Neuronal stem cell (in vitro differentiated cells): ENCODE measurements at regions not wholly inside any gene's neighbourhood (a gene's known extent, or its start where the extent isn't known, plus 50 kb on each side); places are given as distances from the start of the nearest gene placed in this dataset.

Experiments used
- DNase-seq: peaks from one replicate; pipeline ENCODE4 v3.0.0-alpha.2; 2013; ENCODE audit warnings: low spot score
- H2AFZ ChIP-seq: one replicate; pipeline ENCODE4 v1.6.1; 2013; ENCODE audit warnings: mild to moderate bottlenecking, low read length, inconsistent platforms
- H2AK5ac ChIP-seq: 2 replicates; pipeline ENCODE4 v1.6.1; 2013; ENCODE audit warnings: low read depth, mild to moderate bottlenecking, inconsistent platforms, low read length, moderate library complexity, mixed read lengths
- H2BK120ac ChIP-seq: 2 replicates; pipeline ENCODE4 v1.6.1; 2013; ENCODE audit warnings: low read depth, mild to moderate bottlenecking, inconsistent platforms, low read length, moderate library complexity, mixed read lengths
- H2BK12ac ChIP-seq: one replicate; pipeline ENCODE4 v1.6.1; 2013; ENCODE audit warnings: low read length, inconsistent platforms
- H2BK15ac ChIP-seq: 2 replicates; pipeline ENCODE4 v1.6.1; 2013; ENCODE audit warnings: mild to moderate bottlenecking, low read length, inconsistent platforms, mixed read lengths
- H2BK5ac ChIP-seq: one replicate; pipeline ENCODE4 v1.6.1; 2013; ENCODE audit warnings: inconsistent platforms, mild to moderate bottlenecking, low read length, moderate library complexity
- H3K14ac ChIP-seq: one replicate; pipeline ENCODE4 v1.6.1; 2013; ENCODE audit warnings: low read length, inconsistent platforms
- H3K18ac ChIP-seq: 2 replicates; pipeline ENCODE4 v1.6.1; 2013; ENCODE audit warnings: low read length, inconsistent platforms
- H3K23ac ChIP-seq: 2 replicates; pipeline ENCODE4 v1.6.1; 2013; ENCODE audit warnings: low read depth, mild to moderate bottlenecking, mixed read lengths, low read length, inconsistent platforms; ENCODE audit not compliant: poor library complexity
- H3K27ac ChIP-seq: replicated peaks from 3 replicates; pipeline ENCODE4 v1.5.1; 2013; ENCODE audit warnings: low read length, inconsistent platforms
- H3K27me3 ChIP-seq, 3 experiments: 2 replicates each; pipeline ENCODE4 v1.6.1; 2013; ENCODE audit warnings: low read length in 3 of 3, mild to moderate bottlenecking in 2 of 3, inconsistent platforms in 1 of 3, low read depth in 1 of 3, mixed read lengths in 1 of 3, moderate library complexity in 1 of 3; ENCODE audit not compliant: control insufficient read depth in 3 of 3, insufficient read depth in 3 of 3
- H3K36me3 ChIP-seq, 2 donors: replicated peaks in 1 of 2; 2 replicates each; pipeline ENCODE4 v1.6.1; 2013; ENCODE audit warnings: low read length in 2 of 2; ENCODE audit not compliant: control insufficient read depth in 2 of 2, insufficient read depth in 2 of 2
- H3K4ac ChIP-seq: 2 replicates; pipeline ENCODE4 v1.6.1; 2013; ENCODE audit warnings: inconsistent platforms, mild to moderate bottlenecking, low read length, moderate library complexity
- H3K4me1 ChIP-seq, 2 donors: 1 replicate in 1 of 2; 2 replicates in 1 of 2; pipeline ENCODE4 v1.6.1; 2013; ENCODE audit warnings: low read length in 2 of 2, low read depth in 1 of 2; ENCODE audit not compliant: control insufficient read depth in 2 of 2, insufficient read depth in 1 of 2
- H3K4me2 ChIP-seq: one replicate; pipeline ENCODE4 v1.6.1; 2013; ENCODE audit warnings: mild to moderate bottlenecking, low read length, inconsistent platforms; ENCODE audit not compliant: insufficient read depth, poor library complexity, severe bottlenecking
- H3K4me3 ChIP-seq, 2 donors: 2 replicates each; pipeline ENCODE4 v1.5.1; 2013; ENCODE audit warnings: low read length in 2 of 2, mild to moderate bottlenecking in 2 of 2, inconsistent platforms in 1 of 2, moderate library complexity in 1 of 2
- H3K79me1 ChIP-seq: one replicate; pipeline ENCODE4 v1.6.1; 2013; ENCODE audit warnings: low read depth, mild to moderate bottlenecking, inconsistent platforms, low read length, moderate library complexity
- H3K9ac ChIP-seq: one replicate; pipeline ENCODE4 v1.6.1; 2013; ENCODE audit warnings: mild to moderate bottlenecking, low read depth, low read length, inconsistent platforms; ENCODE audit not compliant: poor library complexity
- H3K9me3 ChIP-seq, 2 donors: replicated peaks in 1 of 2; 2 replicates each; pipeline versions ENCODE3 to v1.6.1; 2013; ENCODE audit warnings: low read length in 2 of 2, mild to moderate bottlenecking in 2 of 2, inconsistent platforms in 1 of 2, low read depth in 1 of 2, mixed read lengths in 1 of 2, moderate library complexity in 1 of 2; ENCODE audit not compliant: control insufficient read depth in 2 of 2, insufficient read depth in 1 of 2
- H4K8ac ChIP-seq: one replicate; pipeline ENCODE4 v1.6.1; 2013; ENCODE audit warnings: low read depth, mild to moderate bottlenecking, inconsistent platforms, low read length, moderate library complexity
- H4K91ac ChIP-seq: one replicate; pipeline ENCODE4 v1.6.1; 2013; ENCODE audit warnings: low read length, low read depth, mild to moderate bottlenecking, inconsistent platforms; ENCODE audit not compliant: poor library complexity
- WGBS, 2 donors: extraction: QIAGEN DNeasy Blood & Tissue Kit; methylation state at CpG; one replicate each; pipeline ENCODE4 v1.1.7; 2013; ENCODE audit warnings: missing lambda C conversion rate in 2 of 2, mixed read lengths in 1 of 2; ENCODE audit not compliant: insufficient read length in 2 of 2, insufficient replicate concordance in 1 of 2; ENCODE audit errors: extremely low coverage in 2 of 2; 5-methylcytosine and 5-hydroxymethylcytosine counted together

DNA sequence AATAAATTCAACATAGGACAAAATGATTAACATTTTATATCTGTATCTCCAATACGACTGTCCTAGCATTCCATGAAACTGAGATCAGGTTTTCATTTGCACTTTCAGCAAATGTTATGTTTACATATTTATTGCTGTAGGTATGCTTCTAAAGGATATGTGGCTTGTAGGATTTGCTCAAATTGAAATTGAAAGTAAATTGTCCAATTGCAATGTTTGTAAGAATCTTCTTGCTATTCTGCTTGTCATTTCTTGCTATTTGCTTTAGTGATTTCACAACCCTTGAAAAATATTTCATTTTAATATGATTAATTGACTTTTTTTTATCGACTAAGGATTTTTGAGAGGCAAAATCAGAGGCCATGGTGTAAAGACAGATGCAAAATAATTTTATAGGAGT is 904.2 kb upstream of the RAG2 start:
- WGBS, 2 donors, result no CpG with 5 or more reads among the region's 2 CpGs
- Histone ChIP-seq H3K4me2 (no peak overlapping the region), H3K27me3 (no peaks in the 10 kb centered on the region), H3K23ac (no peak overlapping the region), H3K4ac (no peak overlapping the region), H2BK120ac (no peak overlapping the region), H2AK5ac (no peak overlapping the region), H3K36me3 (no peaks in the 10 kb centered on the region), H3K9me3 (no peaks in the 10 kb centered on the region), H3K4me1 (peaks cover 0 to 10% of the 10 kb centered on the region in 2 donors), H2BK12ac (no peak overlapping the region), H3K14ac (no peak overlapping the region), H3K18ac (no peak overlapping the region), H2AFZ (no peak overlapping the region), H4K8ac (no peak overlapping the region), H3K27ac (no peak overlapping the region), H2BK15ac (no peak overlapping the region), H3K9ac (no peak overlapping the region), H2BK5ac (no peak overlapping the region), H3K4me3 (no peak overlapping the region), H4K91ac (no peak overlapping the region), H3K79me1 (no peaks in the 10 kb centered on the region)
- no peak for DNase-seq

DNA sequence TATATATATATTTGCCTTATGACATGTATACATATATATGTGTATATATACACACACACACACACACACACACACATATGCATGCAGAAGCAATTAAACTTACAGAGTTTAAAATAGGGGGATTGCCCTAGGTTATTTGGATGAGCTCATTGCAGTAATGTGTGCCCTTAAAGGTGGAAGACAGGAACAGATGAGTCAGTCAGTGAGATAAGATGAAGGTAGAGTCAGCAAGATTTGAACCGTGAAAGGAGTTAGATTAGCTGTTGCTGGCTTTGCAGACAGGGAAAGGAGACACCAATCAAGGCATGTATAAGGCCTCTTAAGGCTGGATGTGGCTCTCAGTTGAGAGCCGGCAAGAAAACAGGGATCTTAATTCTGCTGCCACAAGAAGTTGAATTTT is 902.4 kb upstream of the RAG2 start:
- WGBS, 2 donors, result no CpG with 5 or more reads among the region's 2 CpGs
- Histone ChIP-seq H4K8ac (no peak overlapping the region), H2AFZ (no peak overlapping the region), H2AK5ac (no peak overlapping the region), H4K91ac (no peak overlapping the region), H3K18ac (no peak overlapping the region), H3K4me1 (peaks cover 0 to 8% of the 10 kb centered on the region in 2 donors), H3K27me3 (no peaks in the 10 kb centered on the region), H3K4ac (no peak overlapping the region), H3K4me2 (no peak overlapping the region), H3K36me3 (no peaks in the 10 kb centered on the region), H2BK5ac (no peak overlapping the region), H3K9me3 (no peaks in the 10 kb centered on the region), H3K79me1 (no peaks in the 10 kb centered on the region), H3K27ac (no peak overlapping the region), H3K9ac (no peak overlapping the region), H3K23ac (no peak overlapping the region), H2BK120ac (no peak overlapping the region), H2BK15ac (no peak overlapping the region), H3K4me3 (no peak overlapping the region), H3K14ac (no peak overlapping the region), H2BK12ac (no peak overlapping the region)
- no peak for DNase-seq

- Histone ChIP-seq H2BK5ac (no peak overlapping the region), H3K27me3 (no peaks in the 10 kb centered on the region), H3K4me3 (no peak overlapping the region), H2AFZ (no peak overlapping the region), H3K27ac (no peak overlapping the region), H2BK15ac (no peak overlapping the region), H3K9me3 (no peaks in the 10 kb centered on the region), H3K4me1 (no peaks in the 10 kb centered on the region), H3K23ac (no peak overlapping the region), H2AK5ac (no peak overlapping the region), H2BK12ac (no peak overlapping the region), H3K4me2 (no peak overlapping the region), H4K8ac (no peak overlapping the region), H2BK120ac (no peak overlapping the region), H4K91ac (no peak overlapping the region), H3K4ac (no peak overlapping the region), H3K79me1 (no peaks in the 10 kb centered on the region), H3K36me3 (no peaks in the 10 kb centered on the region), H3K14ac (no peak overlapping the region), H3K9ac (no peak overlapping the region), H3K18ac (no peak overlapping the region)
- WGBS, 2 donors, result no CpG with 5 or more reads among the region's 1 CpG
- DNase-seq, result no peak
Measured at GRCh38 chr11:37497326-37497725, 899.3 kb upstream of the RAG2 start.

DNA sequence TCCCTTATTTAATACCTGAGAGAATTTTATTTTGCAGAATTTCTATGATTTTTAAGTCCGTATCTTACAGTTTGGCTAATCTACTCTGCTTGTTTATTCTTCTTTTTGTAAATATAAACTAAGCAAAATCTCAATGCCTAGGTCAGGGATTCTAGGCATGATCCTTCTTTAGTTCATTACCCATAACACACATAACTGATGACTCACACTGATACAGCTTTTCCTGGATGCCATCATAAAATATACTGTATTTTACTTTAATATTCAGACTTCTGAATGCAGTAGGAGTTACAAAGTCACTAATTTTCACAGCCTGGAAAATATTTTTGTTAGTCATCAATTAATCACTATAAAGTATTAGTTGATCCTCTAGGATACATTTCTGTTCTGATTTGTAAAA is 898.2 kb upstream of the RAG2 start:
- Histone ChIP-seq H2AK5ac (no peak overlapping the region), H3K27me3 (no peaks in the 10 kb centered on the region), H3K14ac (no peak overlapping the region), H4K91ac (no peak overlapping the region), H3K4ac (no peak overlapping the region), H3K9me3 (no peaks in the 10 kb centered on the region), H3K27ac (no peak overlapping the region), H3K23ac (no peak overlapping the region), H3K4me1 (no peaks in the 10 kb centered on the region), H3K79me1 (no peaks in the 10 kb centered on the region), H3K4me3 (no peak overlapping the region), H2BK120ac (no peak overlapping the region), H3K9ac (no peak overlapping the region), H3K4me2 (no peak overlapping the region), H3K18ac (no peak overlapping the region), H2BK12ac (no peak overlapping the region), H2BK15ac (no peak overlapping the region), H3K36me3 (no peaks in the 10 kb centered on the region), H2BK5ac (no peak overlapping the region), H4K8ac (no peak overlapping the region), H2AFZ (no peak overlapping the region)
- no peak for DNase-seq
- no CpG with 5 or more reads among the region's 1 CpG for WGBS, 2 donors
